Right renal cortex interstitium (tissue), 3 donors: ENCODE measurements at regions not wholly inside any gene's neighbourhood (a gene's known extent, or its start where the extent isn't known, plus 50 kb on each side); places are given as distances from the start of the nearest gene placed in this dataset.
A peak's percentile ranks its signal among the peaks of the same experiment; 100 is the strongest.

Experiments used
- DNase-seq, 3 donors: peaks; one replicate each; pipeline ENCODE4 v3.0.0-alpha.2; 2013; ENCODE audit warnings: low read depth in 3 of 3, low spot score in 2 of 3

DNA sequence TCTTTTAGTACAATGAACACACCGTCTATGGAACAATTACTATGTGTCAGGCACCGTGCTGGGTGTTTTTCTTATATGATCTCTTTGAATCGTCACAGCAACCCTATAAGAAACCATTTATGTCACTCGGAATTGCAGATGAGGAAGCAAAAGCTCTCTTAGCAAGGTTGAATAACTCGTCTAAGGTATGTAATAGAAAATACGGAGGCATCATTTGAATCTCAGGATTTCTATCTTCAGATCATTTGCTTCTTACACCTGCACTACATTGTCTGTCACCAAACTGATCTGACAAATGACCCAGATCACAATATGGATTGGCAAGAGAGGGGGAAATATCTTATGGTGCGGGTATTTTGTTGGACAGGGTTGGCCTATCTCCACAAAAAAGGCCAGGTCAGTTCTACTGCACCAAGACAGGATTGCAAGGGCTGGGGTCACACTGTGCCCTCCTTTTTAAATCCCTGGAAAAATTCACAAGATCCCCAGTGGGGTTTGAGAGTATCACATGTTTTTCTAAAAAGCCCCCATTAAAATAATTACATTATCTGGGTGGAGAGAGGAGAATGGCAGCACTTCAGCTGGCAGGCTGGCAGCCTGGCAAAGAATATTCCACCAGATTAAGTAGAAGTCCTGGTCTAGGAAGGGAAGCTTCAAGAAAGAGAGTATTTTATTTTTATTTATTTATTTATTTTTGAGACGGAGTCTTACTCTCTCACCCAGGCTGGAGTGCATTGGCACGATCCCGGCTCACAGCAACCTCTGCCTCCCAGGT, 110.7 kb upstream of the CLMP start:
- no peak for DNase-seq

- no peak for DNase-seq
These were observed 109.9 kb upstream of the CLMP start for GRCh38 chr11:123304828-123305466.

- no peak for DNase-seq
These were observed 108.9 kb upstream of the CLMP start for GRCh38 chr11:123303924-123304323.

DNA sequence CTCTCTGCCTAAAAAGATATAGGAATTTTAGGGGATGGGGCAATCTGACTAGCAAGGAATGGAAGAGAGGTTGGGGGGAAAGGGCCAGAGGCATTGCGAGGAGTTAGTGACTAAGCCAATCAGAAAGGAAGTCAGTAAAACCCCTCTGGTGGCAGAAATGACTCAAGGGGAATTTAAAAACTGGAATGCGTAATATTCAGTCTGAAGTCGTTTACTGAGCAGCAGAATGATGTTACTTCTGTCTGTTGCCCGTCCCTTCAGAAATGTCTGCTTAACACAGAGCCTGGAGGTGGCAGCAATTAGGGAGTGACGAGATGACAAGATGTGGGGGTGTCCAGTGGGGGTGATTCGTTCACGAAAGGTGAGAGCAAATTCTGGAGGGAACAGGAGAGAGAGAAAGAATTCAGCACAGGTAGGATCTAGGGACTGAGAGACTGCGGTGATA, 107.7 kb upstream of the CLMP start:
- no peak for DNase-seq

- DNase-seq = peak; percentile 53 to 65 (median 57)
These were observed 106.8 kb upstream of the CLMP start for GRCh38 chr11:123301696-123302400.

GRCh38 chr11:123301013-123301591, 106.1 kb upstream of the CLMP start:
- DNase-seq = peak in 1 of 3 donors; percentile 41

GRCh38 chr11:123299721-123300120, 104.7 kb upstream of the CLMP start:
- no peak for DNase-seq

GRCh38 chr11:123298488-123299447, 103.7 kb upstream of the CLMP start:
- no peak for DNase-seq

- no peak for DNase-seq
These were observed 97.6 kb upstream of the CLMP start for GRCh38 chr11:123292647-123293046.

- DNase-seq = no peak
These were observed 96.3 kb upstream of the CLMP start for GRCh38 chr11:123291201-123291869.

GRCh38 chr11:123286761-123287160, 91.7 kb upstream of the CLMP start:
- no peak for DNase-seq

GRCh38 chr11:123286255-123286654, 91.2 kb upstream of the CLMP start:
- no peak for DNase-seq

DNA sequence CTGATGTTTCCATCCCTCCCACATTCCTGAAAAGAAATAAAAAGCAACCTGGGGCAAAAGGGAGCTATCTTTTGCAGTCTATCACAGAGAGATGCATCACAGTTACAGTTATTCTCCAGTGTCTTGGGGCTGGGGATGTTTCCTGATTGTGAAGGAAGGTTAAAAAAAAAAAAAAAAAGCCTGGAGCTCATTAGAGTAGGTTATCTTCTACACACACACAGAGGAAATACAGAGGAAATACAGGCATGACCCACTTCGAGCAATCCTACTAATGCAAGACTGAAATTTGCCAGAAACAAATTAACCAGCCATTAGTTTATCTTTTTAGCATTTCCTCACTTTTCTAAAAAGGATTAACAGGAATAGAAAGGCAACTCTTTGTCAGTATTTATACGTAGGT, 89.4 kb upstream of the CLMP start:
- no peak for DNase-seq

DNA sequence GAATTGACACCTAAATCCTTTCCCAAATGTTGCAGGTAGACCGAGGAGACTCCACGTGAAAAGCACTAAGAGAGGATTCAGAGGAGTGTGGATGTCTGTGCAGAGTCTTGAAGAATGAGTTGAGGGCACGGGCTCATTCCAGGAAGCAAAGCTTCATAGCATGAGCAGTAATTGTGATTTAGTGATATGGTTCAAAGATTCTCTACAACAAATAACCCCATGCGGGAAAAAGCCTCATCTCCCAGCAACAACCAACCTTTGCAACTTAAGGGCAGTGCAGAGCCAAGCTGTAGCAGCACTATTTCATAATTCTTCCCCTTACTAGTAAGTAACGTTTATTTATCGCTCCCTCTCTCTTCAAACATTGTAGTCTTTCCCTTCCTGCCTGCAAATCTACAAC, 87.5 kb upstream of the CLMP start:
- DNase-seq = no peak

- DNase-seq = no peak
These were observed 78.6 kb upstream of the CLMP start for GRCh38 chr11:123273616-123274015.

GRCh38 chr11:123272565-123272964, 77.5 kb upstream of the CLMP start:
- no peak for DNase-seq

DNA sequence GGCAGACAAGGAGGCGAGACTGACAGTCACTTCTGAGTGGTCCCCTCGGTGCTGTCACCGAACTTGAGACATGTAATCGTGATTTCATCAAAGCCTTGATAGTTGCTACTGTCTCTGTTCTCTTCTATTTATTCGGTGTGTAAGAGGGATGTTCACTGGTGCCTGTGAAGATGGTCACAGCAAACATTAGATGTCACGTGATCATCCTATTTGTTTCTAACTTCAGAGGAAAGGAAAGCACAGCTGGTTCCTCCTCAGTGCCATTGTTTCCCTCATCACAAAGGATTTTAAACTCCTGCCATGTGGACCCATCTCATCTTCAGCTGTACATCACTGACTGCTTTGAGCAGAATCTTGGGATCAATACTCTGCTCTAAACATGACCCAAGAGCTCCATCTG, 73.1 kb upstream of the CLMP start:
- DNase-seq = no peak

GRCh38 chr11:123265951-123266350, 70.9 kb upstream of the CLMP start:
- DNase-seq = no peak

DNA sequence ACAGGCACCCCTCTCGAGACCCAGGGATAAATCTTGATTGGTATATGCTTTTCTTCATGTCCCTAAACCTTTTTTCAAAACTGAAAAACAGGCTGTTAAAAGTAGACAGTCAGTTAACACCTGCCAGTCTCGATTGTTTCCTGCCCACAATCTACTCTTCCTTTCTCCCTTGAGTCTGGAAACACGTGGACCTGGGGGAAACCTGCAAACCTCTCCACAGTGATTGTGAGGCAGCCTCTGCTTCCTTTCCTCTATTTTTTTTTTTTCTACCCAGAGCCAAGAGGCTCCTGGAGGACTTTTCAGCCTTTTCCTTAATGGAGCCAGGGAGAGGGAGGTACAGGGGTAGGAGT, 69.4 kb upstream of the CLMP start:
- no peak for DNase-seq
